Activated naive CD4-positive, alpha-beta T cell treated with anti-CD3 and anti-CD28 coated beads for 36 hours (primary cell): ENCODE measurements at regions not wholly inside any gene's neighbourhood (a gene's known extent, or its start where the extent isn't known, plus 50 kb on each side); places are given as distances from the start of the nearest gene placed in this dataset.
A peak's percentile ranks its signal among the peaks of the same experiment; 100 is the strongest.

Source experiments
- CTCF ChIA-PET: fragments of 350-600 bp; sonication (Branson Sonifier 250); formaldehyde crosslinking; loops from one replicate; lab custom pipeline; 2021; ENCODE audit warnings: antibody characterized with exemption; lab: Charles Lee
- DNase-seq: peaks from one replicate; pipeline ENCODE4 v3.0.0-alpha.2; 2020
- H3K27ac Mint-ChIP-seq: one replicate; pipeline ENCODE4 v1.8.0; 2021; ENCODE audit warnings: mild to moderate bottlenecking, mixed read lengths
- H3K27me3 Mint-ChIP-seq: one replicate; pipeline ENCODE4 v1.8.0; 2021; ENCODE audit warnings: low read depth, mixed read lengths
- H3K36me3 Mint-ChIP-seq: one replicate; pipeline ENCODE4 v1.8.0; 2021; ENCODE audit warnings: low read depth, mixed read lengths
- H3K4me1 Mint-ChIP-seq: one replicate; pipeline ENCODE4 v1.8.0; 2021; ENCODE audit warnings: low read depth, mixed read lengths
- H3K4me3 Mint-ChIP-seq: one replicate; pipeline ENCODE4 v1.8.0; 2021; ENCODE audit warnings: mild to moderate bottlenecking, moderate library complexity, mixed read lengths
- H3K9me3 Mint-ChIP-seq: one replicate; pipeline ENCODE4 v1.8.0; 2021; ENCODE audit warnings: mixed read lengths
- intact Hi-C: fragments of 100-400 bp; cut with micrococcal nuclease; formaldehyde crosslinking; loops from one replicate; pipeline ENCODE4 v1.15.1; 2023

- H3K9me3 Mint-ChIP-seq = no peaks in the 10 kb centered on the region
- H3K27ac Mint-ChIP-seq = no peak overlapping the region
- H3K4me3 Mint-ChIP-seq = no peak overlapping the region
- no peaks in the 10 kb centered on the region for H3K36me3 Mint-ChIP-seq
- intact Hi-C loops = no loop called here
- CTCF ChIA-PET = no interaction called here
- DNase-seq = no peak
- no peaks in the 10 kb centered on the region for H3K4me1 Mint-ChIP-seq
- no peaks in the 10 kb centered on the region for H3K27me3 Mint-ChIP-seq
Measured at GRCh38 chr2:217523286-217523685, 479.5 kb downstream of the TNS1 start.

DNA sequence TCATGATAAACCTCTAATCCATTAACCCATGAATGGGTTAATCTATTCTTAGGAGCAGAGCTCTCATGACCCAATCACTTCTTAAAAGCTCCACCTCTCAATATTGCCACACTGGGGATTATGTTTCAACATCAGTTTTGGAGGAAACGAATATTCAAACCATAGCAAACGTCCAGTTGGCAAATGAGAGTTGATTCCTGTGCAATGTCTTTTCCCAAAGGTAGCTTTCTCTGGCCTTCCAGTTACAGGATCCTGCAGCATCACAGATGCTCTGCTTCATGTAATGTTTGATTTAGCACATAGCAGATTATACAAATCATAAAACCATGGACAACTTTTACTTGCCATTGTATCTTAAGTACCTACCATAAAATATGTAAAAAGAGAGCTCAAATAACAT lies 481.0 kb downstream of the TNS1 start:
- Mint-ChIP-seq H3K36me3 (no peaks in the 10 kb centered on the region), H3K27me3 (no peaks in the 10 kb centered on the region), H3K4me3 (no peak overlapping the region), H3K4me1 (no peaks in the 10 kb centered on the region), H3K27ac (no peak overlapping the region), H3K9me3 (no peaks in the 10 kb centered on the region)
- DNase-seq = no peak
- intact Hi-C loops = no loop called here
- CTCF ChIA-PET = interaction anchor here (1.0 kb wide), 1 partner anchor 191 kb away, joined by 3 read pairs; no protein-coding TSS in a partner anchor

DNA sequence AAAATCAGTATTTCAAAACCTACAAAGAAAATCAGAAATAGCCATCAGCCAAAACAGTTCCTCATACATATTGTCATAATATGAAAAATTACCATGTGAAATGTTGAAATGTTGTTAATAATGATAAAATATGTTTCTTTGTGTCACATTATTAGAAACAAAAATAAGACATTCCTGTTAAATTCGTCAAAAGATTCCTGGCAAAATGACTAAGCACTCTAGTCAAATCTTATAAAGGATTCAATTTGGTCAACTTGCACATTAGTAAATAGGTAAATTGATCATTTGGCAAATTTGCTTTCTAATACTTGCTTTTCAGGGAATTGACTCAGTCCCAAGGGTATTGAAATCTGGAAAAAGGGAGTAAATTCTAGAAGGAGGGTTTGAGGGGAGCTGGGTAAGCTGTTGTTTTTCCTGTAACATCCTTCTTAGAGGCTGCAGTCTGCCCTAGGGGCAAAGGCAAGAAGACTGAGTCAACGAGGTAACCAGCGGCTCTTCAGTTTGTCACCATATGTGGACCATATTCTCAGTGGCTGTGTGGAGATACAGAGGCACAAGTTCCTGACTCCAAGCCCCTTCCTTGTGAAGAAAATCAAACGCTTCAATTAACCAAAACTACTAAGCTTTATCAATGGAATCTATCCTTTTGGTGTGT lies 482.3 kb downstream of the TNS1 start:
- Mint-ChIP-seq H3K4me1 (no peaks in the 10 kb centered on the region), H3K4me3 (no peak overlapping the region), H3K9me3 (no peaks in the 10 kb centered on the region), H3K36me3 (no peaks in the 10 kb centered on the region), H3K27ac (no peak overlapping the region), H3K27me3 (no peaks in the 10 kb centered on the region)
- intact Hi-C loops = no loop called here
- DNase-seq = no peak
- CTCF ChIA-PET = interaction anchor here (0.7 to 1.5 kb wide), 2 partner anchors 10 to 130 kb away, joined by 3 read pairs; no protein-coding TSS in a partner anchor

DNA sequence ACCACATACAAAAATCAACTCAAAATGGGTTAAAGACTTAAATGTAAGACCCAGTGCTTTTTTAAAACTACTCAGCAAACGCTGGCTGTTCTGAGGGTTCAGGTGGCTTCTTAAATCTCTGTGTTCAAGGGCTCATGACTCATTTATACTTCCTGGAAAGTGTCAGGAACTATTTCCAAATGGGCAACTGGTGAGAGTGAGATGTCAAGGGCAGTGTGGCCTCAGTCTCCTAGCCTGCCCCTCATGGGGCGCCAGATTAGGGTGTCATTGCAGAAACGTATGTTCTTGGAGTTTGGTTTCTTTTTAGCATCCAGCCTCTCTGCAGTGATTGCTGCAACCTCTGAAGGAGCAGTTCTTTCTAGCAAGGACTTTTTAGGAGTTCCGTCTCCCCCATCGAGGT lies 485.4 kb downstream of the TNS1 start:
- Mint-ChIP-seq H3K36me3 (no peaks in the 10 kb centered on the region), H3K4me3 (no peak overlapping the region), H3K4me1 (no peaks in the 10 kb centered on the region), H3K27ac (no peak overlapping the region), H3K27me3 (no peaks in the 10 kb centered on the region), H3K9me3 (no peaks in the 10 kb centered on the region)
- DNase-seq = no peak
- CTCF ChIA-PET = interaction anchor here (1.1 kb wide), 1 partner anchor 835 kb away, joined by 3 read pairs; no protein-coding TSS in a partner anchor
- intact Hi-C loops = no loop called here

- intact Hi-C loops = no loop called here
- no peaks in the 10 kb centered on the region for H3K4me1 Mint-ChIP-seq
- no peaks in the 10 kb centered on the region for H3K9me3 Mint-ChIP-seq
- no peak overlapping the region for H3K27ac Mint-ChIP-seq
- CTCF ChIA-PET = interaction anchor here (0.7 kb wide), 1 partner anchor 768 kb away, joined by 3 read pairs; no protein-coding TSS in a partner anchor
- H3K27me3 Mint-ChIP-seq = no peaks in the 10 kb centered on the region
- DNase-seq = no peak
- H3K36me3 Mint-ChIP-seq = no peaks in the 10 kb centered on the region
- no peak overlapping the region for H3K4me3 Mint-ChIP-seq
Measured at GRCh38 chr2:217515615-217516309, 487.0 kb downstream of the TNS1 start.

DNA sequence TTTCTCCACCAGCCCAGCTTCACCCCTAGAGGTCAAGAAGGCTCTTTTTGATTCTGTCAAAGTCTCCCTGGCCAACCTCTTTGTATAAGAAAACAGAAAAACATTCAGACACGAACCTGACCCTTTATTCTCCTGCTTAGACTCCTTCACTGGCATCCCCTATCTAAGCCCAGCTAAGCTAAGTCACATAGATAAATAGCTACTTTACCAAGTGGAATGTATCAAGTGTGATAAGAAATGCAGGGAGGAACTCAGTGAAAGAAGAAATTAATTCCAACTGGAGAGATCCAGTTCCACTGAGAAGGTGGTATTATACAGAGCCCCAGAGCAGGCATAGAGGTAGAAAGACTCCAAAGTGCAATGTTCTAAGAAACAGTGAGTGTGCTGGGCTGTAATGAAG lies 489.5 kb downstream of the TNS1 start:
- CTCF ChIA-PET = interaction anchor here (0.6 kb wide), 1 partner anchor 209 kb away, joined by 3 read pairs; no protein-coding TSS in a partner anchor
- Mint-ChIP-seq H3K27ac (no peak overlapping the region), H3K27me3 (no peaks in the 10 kb centered on the region), H3K36me3 (no peaks in the 10 kb centered on the region), H3K9me3 (no peaks in the 10 kb centered on the region), H3K4me1 (peaks cover 2% of the 10 kb centered on the region), H3K4me3 (no peak overlapping the region)
- no peak for DNase-seq
- intact Hi-C loops = loop anchor here (5.0 kb wide), 2 partner anchors 244 to 346 kb away; no protein-coding TSS in a partner anchor

GRCh38 chr2:217512728-217513127 lies 490.1 kb downstream of the TNS1 start:
- no peaks in the 10 kb centered on the region for H3K27me3 Mint-ChIP-seq

GRCh38 chr2:217512259-217512658 lies 490.5 kb downstream of the TNS1 start:
- H3K4me1 Mint-ChIP-seq = peaks cover 2% of the 10 kb centered on the region
- intact Hi-C loops = loop anchor here (5.0 kb wide), 2 partner anchors 245 to 345 kb away; no protein-coding TSS in a partner anchor

More at GRCh38 chr2:217512728-217513127, 490.1 kb downstream of the TNS1 start:
- H3K9me3 Mint-ChIP-seq = no peaks in the 10 kb centered on the region
- no peaks in the 10 kb centered on the region for H3K36me3 Mint-ChIP-seq
- no peak overlapping the region for H3K4me3 Mint-ChIP-seq
- H3K4me1 Mint-ChIP-seq = peaks cover 2% of the 10 kb centered on the region
- H3K27ac Mint-ChIP-seq = no peak overlapping the region
- DNase-seq = no peak
- CTCF ChIA-PET = interaction anchor here (0.6 kb wide), 1 partner anchor 208 kb away, joined by 3 read pairs; no protein-coding TSS in a partner anchor
- intact Hi-C loops = loop anchor here (5.0 kb wide), 2 partner anchors 245 to 345 kb away; no protein-coding TSS in a partner anchor

DNA sequence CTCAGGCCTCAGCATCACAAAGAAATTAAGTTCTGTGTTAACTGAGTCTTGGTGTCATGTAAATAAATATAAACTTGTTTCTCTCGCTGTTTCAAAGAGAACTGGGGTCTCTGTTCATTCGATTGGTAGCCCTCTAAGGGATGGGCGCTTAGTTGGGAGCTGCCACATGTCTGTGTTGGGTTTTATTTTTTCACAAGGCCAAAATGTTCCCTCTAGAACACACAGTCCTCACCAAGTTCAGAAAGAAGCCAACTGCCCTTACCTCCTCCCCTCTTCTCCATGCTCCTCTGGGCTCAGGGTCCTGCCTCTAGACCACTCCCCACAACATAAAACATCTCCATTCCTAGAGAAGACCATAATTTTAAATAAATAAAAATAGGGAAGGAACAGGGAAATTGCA lies 490.9 kb downstream of the TNS1 start:
- Mint-ChIP-seq H3K4me3 (no peak overlapping the region), H3K36me3 (no peaks in the 10 kb centered on the region), H3K27ac (no peak overlapping the region), H3K9me3 (no peaks in the 10 kb centered on the region), H3K27me3 (no peaks in the 10 kb centered on the region), H3K4me1 (peaks cover 2% of the 10 kb centered on the region)
- CTCF ChIA-PET = interaction anchor here (0.7 to 2.2 kb wide), 6 partner anchors 14 to 816 kb away, joined by 3 to 14 read pairs (median 6); partner anchors contain the start of gene IGFBP5
- intact Hi-C loops = loop anchor here (2.0 to 5.0 kb wide), 3 partner anchors 245 to 735 kb away; no protein-coding TSS in a partner anchor
- no peak for DNase-seq

More at GRCh38 chr2:217512259-217512658, 490.5 kb downstream of the TNS1 start:
- no peak overlapping the region for H3K27ac Mint-ChIP-seq
- CTCF ChIA-PET = no interaction called here
- H3K4me3 Mint-ChIP-seq = no peak overlapping the region
- no peaks in the 10 kb centered on the region for H3K27me3 Mint-ChIP-seq
- no peaks in the 10 kb centered on the region for H3K36me3 Mint-ChIP-seq
- no peak for DNase-seq
- no peaks in the 10 kb centered on the region for H3K9me3 Mint-ChIP-seq

DNA sequence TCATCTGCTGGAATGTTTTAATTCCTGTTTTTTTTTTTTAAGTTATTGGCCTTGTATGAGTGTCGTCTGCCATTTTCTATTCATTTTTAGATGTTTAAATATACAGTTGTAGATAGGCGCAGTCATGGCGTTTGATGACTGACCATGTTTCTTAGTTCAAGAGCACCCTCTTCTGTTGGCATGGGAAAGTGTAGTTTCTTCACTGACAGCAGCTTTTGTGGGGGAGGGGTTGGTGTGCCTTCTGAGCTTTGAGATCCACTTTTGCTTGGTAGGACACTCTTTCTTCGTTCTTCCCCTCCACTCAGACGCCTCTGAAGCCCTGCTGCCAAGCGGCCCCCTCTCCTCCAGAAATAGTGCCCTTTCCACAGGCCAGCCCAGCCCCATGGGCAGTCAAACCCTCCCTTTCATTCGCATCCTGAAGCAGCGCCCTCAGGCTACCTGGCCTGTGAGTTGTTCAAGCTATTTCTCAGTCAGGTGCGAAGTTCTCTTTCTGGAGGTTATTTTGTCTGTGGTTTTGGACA lies 492.0 kb downstream of the TNS1 start:
- peaks cover 2% of the 10 kb centered on the region for H3K4me1 Mint-ChIP-seq
- no peaks in the 10 kb centered on the region for H3K9me3 Mint-ChIP-seq
- DNase-seq = peak; percentile 70
- no peaks in the 10 kb centered on the region for H3K27me3 Mint-ChIP-seq
- no peak overlapping the region for H3K27ac Mint-ChIP-seq
- H3K36me3 Mint-ChIP-seq = no peaks in the 10 kb centered on the region
- H3K4me3 Mint-ChIP-seq = no peak overlapping the region
- CTCF ChIA-PET = interaction anchor here (0.6 to 2.2 kb wide), 17 partner anchors 9 to 964 kb away, joined by 3 to 14 read pairs (median 3); partner anchors contain the start of gene IGFBP5
- intact Hi-C loops = loop anchor here (1.0 to 5.0 kb wide), 6 partner anchors 202 to 829 kb away; no protein-coding TSS in a partner anchor

DNA sequence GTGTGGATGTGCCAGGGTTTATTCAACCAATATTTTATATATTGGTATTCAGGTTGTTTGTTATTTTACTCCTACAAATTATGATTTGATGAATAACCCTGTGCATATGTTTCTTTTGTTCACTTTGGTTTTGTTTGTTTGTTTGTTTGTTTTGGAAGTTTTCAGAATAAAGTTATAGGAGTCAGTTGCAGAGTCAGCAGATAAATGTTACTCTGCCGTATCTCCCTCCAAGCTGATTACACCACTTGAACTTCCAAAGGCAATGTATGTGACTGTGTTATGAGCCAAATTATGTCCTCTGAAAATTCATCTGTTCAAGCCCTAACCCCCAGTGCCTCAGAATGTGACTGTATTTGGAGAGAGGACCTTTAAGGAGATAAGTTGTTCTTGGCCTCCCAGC lies 497.5 kb downstream of the TNS1 start:
- intact Hi-C loops = no loop called here
- Mint-ChIP-seq H3K4me1 (no peaks in the 10 kb centered on the region), H3K36me3 (no peaks in the 10 kb centered on the region), H3K9me3 (no peaks in the 10 kb centered on the region), H3K27ac (no peak overlapping the region), H3K4me3 (no peak overlapping the region), H3K27me3 (no peaks in the 10 kb centered on the region)
- no peak for DNase-seq
- CTCF ChIA-PET = no interaction called here

- CTCF ChIA-PET = no interaction called here
Measured at GRCh38 chr2:217501887-217502286, 500.9 kb downstream of the TNS1 start.

More at GRCh38 chr2:217501887-217502286, 500.9 kb downstream of the TNS1 start:
- intact Hi-C loops = no loop called here
- no peak for DNase-seq
- Mint-ChIP-seq H3K4me1 (no peaks in the 10 kb centered on the region), H3K9me3 (no peaks in the 10 kb centered on the region), H3K36me3 (no peaks in the 10 kb centered on the region), H3K4me3 (no peak overlapping the region), H3K27me3 (no peaks in the 10 kb centered on the region), H3K27ac (no peak overlapping the region)
